NCI-H1436 treated with DMSO at 0.1 percent for 48 hours (cell line): ENCODE measurements at regions not wholly inside any gene's neighbourhood (a gene's known extent, or its start where the extent isn't known, plus 50 kb on each side); places are given as distances from the start of the nearest gene placed in this dataset.
"Not testable (repeated sequence)": the region's sequence is repeated elsewhere in the genome, so short reads cannot be mapped to it uniquely, and the experiment has no call there.

Experiments
- DNase-seq: peaks from one replicate; lab custom pipeline; 2025; lab: John Stamatoyannopoulos, UW

DNA sequence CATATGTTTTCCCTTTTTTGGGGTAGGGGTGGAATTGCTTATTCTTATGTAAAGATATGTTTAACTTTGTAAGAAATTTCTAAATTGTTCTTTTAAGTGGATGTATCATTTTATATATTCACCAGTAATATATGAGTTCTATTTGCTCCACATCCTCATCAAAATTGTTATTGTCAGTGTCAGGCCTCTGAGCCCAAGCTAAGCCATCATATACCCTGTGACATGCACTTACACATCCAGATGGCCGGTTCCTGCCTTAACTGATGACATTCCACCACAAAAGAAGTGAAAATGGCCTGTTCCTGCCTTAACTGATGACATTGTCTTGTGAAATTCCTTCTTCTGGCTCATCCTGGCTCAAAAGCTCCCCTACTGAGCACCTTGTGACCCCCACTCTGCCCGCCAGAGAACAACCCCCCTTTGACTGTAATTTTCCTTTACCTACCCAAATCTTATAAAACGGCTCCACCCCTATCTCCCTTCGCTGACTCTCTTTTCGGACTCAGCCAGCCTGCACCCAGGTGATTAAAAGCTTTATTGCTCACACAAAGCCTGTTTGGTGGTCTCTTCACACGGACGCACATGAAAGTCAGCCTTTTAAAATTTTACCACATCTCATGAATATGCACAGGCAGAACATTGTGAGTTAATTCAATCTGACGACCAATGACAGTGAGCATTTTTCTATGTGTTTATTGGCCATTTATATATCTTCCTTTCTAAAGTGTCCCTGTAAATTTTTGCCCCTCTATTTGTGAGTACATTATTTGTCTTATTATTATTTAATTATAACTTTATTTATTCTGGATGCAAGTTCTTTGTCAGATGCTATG lies 176.8 kb downstream of the CDC14C start:
- DNase-seq, result not testable (repeated sequence)

GRCh38 chr7:49102411-49102810 lies 178.1 kb downstream of the CDC14C start:
- no peak for DNase-seq

- no peak for DNase-seq
Observed at GRCh38 chr7:49111706-49112105, 187.4 kb downstream of the CDC14C start.

GRCh38 chr7:49112222-49112621 lies 187.9 kb downstream of the CDC14C start:
- no peak for DNase-seq

- DNase-seq, result no peak
Observed at GRCh38 chr7:49112647-49113046, 188.3 kb downstream of the CDC14C start.

DNA sequence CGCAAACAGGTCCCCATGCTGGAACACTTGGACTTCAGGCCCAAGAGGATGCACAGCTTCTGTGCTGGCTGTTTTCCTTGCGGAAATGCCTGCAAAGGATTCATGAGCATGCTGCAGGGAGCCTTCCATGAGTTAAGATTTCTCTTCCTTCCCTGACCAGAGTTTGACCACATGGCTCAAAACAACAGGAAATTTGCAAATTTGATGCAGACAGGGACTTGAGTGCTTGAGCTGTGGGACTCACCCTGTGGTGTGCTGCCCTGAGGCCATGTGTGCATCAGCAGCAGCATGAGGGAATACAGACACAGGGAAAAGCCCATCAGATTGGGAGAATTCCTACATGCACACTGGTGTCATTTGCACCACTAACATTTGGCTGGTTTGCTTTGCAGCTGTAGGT lies 195.4 kb downstream of the CDC14C start:
- no peak for DNase-seq

DNA sequence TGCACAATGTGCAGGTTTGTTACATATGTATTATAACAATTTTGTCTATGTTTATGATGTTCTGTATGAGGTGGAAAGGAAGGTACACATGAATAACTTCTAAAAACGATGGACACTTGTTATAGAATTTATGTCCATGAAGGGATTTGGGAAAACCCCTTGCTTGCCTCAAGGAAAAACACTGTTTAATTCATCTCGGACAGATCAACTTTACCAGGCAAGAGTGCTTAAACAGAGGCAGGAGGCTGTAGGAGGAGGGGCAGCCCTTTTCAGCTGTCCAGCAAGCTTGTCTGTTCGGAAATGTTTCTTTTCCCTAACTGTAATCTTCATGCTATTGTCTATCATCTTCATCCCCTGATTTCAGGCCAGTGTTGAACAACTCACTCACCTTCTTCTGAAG lies 200.9 kb downstream of the CDC14C start:
- no peak for DNase-seq

DNA sequence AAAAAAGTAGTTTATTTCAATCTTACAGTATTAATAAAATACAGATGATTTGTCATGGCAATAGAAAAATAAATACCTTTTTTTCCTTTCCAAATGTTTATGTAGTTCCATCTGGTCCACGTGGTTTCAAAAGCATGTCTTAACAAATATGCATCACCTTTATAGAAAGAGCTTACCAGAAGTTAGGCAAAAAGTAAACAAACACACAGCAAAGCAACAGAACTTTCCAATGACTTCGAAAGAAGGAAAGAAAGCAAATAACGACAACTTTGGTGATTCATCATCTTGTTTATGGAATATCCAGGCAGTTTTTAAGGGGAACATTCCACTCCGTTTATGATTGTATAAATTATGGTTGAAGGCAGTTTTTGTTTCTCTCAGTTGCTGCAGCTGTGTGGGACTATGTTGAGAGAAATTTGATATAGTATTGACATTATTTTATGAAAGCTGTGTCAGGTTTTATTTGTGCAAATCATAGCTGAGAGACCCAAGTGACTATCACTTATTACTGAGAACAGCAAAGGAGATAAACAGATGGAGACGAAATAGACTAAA lies 203.1 kb downstream of the CDC14C start:
- DNase-seq, result no peak

GRCh38 chr7:49137978-49138377 lies 213.6 kb downstream of the CDC14C start:
- no peak for DNase-seq

DNA sequence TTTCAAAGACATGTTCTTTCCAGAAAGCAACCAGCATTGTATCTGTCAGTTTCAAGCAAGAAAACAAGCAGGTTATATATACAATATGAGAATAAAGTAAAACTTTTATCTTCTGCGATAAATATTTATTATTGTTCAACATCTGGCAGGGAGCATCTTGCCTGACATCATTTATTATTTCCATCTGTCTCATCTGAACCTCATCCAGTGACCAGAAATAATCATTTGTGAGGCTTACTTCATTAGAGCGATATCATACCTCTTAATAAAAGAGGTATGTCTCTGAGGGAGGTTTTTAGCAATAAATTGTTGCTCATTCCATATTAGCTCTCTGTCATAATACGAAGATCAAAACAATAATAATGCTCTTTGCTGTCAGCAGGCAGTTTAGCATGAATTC lies 226.1 kb downstream of the CDC14C start:
- no peak for DNase-seq

DNA sequence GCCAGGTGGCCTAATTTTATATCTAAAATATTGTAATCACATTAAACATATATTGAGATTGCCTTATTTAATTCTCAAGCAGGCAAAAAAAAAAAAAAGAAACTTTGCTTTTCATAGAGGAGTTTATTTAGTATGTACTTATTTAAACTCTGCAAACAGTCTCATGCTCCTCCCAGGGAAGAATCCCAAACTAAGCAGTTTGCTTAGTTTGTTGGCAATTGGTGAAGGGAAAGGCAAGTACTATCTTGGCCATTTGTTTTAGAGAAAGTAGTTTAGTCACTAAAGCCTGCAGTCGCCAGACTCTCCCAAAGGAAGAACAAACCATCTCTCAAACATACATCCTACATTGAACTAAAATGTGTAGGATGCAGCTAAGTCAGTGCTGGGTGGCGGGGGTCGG lies 226.8 kb downstream of the CDC14C start:
- no peak for DNase-seq

DNA sequence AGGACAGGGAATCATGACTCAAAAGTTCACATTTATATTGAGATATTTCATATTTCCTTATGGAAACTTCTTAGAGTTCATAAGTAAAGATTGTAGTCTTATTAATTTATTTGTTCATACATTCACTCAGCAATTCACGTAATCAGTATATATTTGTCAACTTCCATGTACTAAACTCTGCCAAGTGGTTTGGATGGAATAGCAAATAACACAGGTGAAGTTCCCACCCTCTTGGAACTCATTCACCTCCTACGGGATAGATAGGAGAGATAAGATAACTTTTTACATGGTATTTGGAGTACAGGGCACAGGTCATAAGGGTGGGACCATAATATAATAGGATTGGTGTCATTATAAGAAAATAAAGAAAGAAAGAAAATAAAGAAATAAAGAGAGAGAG lies 234.0 kb downstream of the CDC14C start:
- DNase-seq, result no peak

DNA sequence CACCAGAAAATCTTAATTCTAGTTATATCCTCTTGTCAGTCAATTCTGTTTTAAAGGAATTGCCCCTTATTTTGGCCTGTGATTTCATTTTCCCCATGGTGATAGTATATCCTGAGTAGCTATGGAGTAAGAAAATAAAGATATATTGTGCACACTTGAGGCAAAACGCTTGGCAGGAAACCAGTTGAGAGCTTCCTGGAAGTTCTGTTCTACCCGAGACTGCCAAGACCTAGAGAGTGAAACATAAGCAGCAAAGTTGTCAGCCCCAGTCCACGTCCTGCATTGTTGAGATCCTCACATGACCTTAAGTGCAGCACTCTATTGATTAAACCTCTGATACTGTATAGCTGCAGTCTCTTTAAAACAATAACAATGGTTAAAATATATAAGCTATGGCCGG lies 235.2 kb downstream of the CDC14C start:
- no peak for DNase-seq

DNA sequence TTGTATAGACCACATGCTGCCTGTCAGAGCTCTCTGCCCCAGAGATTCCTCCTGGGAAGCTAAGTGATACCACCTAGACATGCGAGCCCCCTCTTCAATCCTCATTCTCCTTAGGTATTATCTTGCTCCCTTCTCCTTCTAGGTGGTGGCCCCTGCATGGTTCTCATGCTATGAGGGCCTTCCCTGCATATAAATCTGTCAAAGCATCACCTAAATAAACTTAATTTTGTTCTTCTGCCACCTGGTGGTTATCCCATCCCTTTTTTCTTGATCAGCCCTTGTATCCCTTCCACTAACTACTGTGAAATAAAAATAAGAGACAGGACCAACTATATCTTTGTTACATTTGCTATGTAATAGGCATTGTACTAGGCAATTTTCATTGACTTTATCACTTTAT lies 242.1 kb downstream of the CDC14C start:
- no peak for DNase-seq

DNA sequence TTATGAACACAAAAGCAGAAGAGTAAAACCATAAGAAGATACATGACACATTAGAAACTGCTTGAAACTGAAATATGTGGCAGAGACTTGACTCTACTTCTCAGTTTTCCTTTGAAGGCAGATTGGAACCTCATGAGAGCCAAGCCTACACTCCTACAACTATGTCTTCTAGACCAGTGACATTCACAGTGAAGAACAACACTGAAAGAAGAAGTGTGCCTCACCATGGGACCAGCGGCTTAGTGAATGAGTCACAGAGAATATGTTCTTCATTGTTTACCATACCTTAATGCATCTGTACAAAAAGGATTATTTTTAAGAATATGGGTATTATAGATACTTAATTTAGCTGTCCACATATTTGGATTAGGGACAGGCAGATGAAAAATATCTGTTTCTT lies 248.3 kb downstream of the CDC14C start:
- DNase-seq, result no peak

GRCh38 chr7:49174396-49174795 lies 250.0 kb downstream of the CDC14C start:
- no peak for DNase-seq

GRCh38 chr7:49187543-49188268 lies 263.4 kb downstream of the CDC14C start:
- no peak for DNase-seq

DNA sequence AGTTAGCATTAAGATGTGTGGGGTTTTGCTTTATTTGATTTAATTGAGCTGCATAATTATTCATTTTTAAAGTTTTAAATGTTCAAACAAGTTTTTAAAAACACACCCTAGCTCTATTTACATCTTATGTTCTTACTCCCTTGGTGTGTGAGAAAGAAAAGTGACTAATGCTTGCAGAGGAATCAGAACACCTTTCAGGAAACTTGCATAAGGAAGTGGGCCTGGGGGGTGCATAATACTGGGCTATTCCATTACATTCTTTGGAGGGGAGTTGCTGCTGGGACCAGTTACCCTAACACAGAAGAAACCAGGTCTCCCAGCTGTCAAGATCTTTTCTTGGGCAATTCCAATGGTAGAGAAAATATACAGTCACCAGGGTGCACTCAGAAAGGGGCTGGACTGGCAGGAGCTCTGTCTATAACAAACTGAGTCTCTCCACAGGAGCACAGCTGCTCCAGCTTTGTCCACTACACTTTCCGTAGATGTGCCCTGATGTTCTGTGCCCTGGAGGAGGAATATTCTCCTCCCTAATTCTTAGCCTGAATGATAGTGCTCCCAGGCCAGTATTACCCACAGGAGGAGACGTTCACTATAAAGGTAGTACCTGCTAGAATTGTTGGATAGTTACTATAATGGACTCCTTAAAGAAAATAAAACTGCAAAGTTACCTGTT lies 304.2 kb downstream of the CDC14C start:
- no peak for DNase-seq

GRCh38 chr7:49229246-49229645 lies 304.9 kb downstream of the CDC14C start:
- DNase-seq, result no peak

DNA sequence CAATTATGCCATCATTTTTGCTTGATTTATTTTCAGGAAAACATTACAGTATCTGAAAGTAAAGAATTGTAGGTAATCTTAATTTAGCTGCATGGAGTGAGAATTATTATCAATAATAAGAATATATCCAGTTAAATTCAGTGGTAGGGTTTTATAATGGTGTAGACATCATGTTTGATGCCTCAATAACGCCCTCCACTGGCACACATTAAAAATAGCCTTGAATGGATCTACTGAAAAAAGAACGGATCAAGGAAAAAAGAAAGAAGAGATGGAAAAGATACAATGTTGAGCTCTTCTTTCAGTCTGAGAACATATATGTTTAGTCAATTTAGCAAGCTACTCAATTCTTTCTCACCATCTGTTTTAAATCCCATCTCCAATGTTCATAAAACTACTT lies 319.2 kb downstream of the CDC14C start:
- no peak for DNase-seq

DNA sequence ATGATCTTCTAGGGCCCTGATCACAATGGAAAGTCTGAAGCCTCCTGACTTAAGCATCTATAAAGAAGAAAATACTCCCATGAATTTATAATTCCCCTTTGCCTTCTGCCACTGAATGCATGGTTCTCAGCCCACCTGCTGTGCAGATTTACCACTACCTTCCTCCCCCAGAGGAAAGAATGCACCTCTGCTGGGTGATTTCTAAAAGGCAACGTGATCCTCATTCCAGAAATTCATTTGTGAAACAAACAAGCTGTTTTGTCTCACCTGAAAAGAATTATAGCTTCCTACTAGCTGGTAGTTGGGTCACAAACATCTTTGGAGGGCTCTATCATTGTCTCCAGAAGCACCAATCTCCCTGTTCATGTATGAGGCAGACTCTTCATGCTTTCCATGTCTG lies 320.2 kb downstream of the CDC14C start:
- no peak for DNase-seq

DNA sequence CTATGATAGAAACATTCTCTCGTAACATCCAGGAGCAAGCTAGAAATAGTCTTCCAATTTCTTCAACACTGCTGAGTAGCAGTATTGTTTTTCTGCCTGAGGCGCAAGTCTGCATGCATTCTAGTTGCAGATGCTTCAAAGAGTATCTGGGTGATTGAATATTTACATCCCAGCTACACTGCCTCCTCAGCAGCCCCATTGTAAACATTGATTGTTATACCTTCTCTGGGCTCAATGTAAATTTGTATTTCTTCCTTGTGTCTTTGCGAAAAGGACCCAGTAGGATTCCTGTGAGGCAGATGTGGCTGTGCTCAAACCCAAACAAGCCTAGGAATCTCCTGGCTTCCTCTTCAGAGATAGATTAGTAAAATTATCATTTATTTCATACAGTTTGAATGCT lies 320.7 kb downstream of the CDC14C start:
- DNase-seq, result no peak

DNA sequence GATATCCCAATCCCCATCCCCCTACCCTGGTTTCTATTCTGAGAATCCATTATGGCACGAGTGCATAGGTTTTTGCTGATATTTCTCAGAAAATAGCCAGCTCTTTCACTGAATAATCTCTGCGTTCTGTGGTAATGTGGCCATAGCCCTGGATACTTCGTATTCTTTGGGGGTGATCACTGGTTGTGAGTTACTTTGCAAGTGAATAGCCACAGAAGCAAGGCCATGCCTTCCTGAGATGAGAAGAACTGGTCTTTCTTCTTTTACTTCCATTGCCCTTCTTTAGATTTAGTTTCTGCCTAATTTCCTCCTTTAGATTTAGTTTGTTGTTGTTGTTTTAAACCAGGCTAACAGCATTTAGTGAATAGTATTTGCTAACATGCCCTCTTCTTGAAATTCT lies 323.4 kb downstream of the CDC14C start:
- DNase-seq, result no peak
